ENCODE measurements at regions not wholly inside any gene's neighbourhood (a gene's known extent, or its start where the extent isn't known, plus 50 kb on each side); places are given as distances from the start of the nearest gene placed in this dataset.
"Not testable (repeated sequence)": the region's sequence is repeated elsewhere in the genome, so short reads cannot be mapped to it uniquely, and the experiment has no call there.

GRCh38 chr6:167662075-167662880, 164.4 kb upstream of the AFDN start:
- DNase-seq = no peak

- no peak for DNase-seq
Observed at GRCh38 chr6:167662881-167663205, 163.9 kb upstream of the AFDN start.

- DNase-seq = no peak
Observed at GRCh38 chr6:167663316-167663715, 163.4 kb upstream of the AFDN start.

GRCh38 chr6:167663784-167664443, 162.8 kb upstream of the AFDN start:
- DNase-seq = no peak

- DNase-seq = no peak
Observed at GRCh38 chr6:167664678-167665660, 161.7 kb upstream of the AFDN start.

GRCh38 chr6:167665698-167666330, 160.9 kb upstream of the AFDN start:
- no peak for DNase-seq

- DNase-seq = no peak
Observed at GRCh38 chr6:167666571-167667203, 160.0 kb upstream of the AFDN start.

GRCh38 chr6:167667204-167668018, 159.3 kb upstream of the AFDN start:
- DNase-seq = no peak

- DNase-seq = no peak
Observed at GRCh38 chr6:167668019-167668753, 158.5 kb upstream of the AFDN start.

- DNase-seq = no peak
Observed at GRCh38 chr6:167668754-167669552, 157.8 kb upstream of the AFDN start.

- DNase-seq = no peak
Observed at GRCh38 chr6:167669553-167669849, 157.2 kb upstream of the AFDN start.

GRCh38 chr6:167669870-167670802, 156.6 kb upstream of the AFDN start:
- no peak for DNase-seq

- no peak for DNase-seq
Observed at GRCh38 chr6:167670938-167671338, 155.8 kb upstream of the AFDN start.

- DNase-seq = not testable (repeated sequence)
Observed at GRCh38 chr6:167671379-167671976, 155.2 kb upstream of the AFDN start.

- DNase-seq = no peak
Observed at GRCh38 chr6:167671977-167672687, 154.6 kb upstream of the AFDN start.

- DNase-seq = no peak
Observed at GRCh38 chr6:167672738-167673137, 154.0 kb upstream of the AFDN start.

GRCh38 chr6:167673946-167674345, 152.8 kb upstream of the AFDN start:
- no peak for DNase-seq

GRCh38 chr6:167674486-167674885, 152.2 kb upstream of the AFDN start:
- no peak for DNase-seq
